Upper lobe of left lung (tissue), 4 donors: ENCODE measurements at regions not wholly inside any gene's neighbourhood (a gene's known extent, or its start where the extent isn't known, plus 50 kb on each side); places are given as distances from the start of the nearest gene placed in this dataset.

Experiments
- EP300 ChIP-seq, 4 donors: sonication (generic); formaldehyde crosslinking; IDR thresholded peaks; one replicate each; pipeline ENCODE4 v1.5.1; 2017; ENCODE audit warnings: antibody characterized with exemption in 4 of 4, control low read depth in 2 of 4
- POLR2A ChIP-seq, 4 donors: fragments of 450-650 bp; IDR thresholded peaks; one replicate each; pipeline ENCODE4 v1.5.1; 2016 to 2017; ENCODE audit warnings: antibody characterized with exemption in 4 of 4, mild to moderate bottlenecking in 2 of 4
- TF ChIP-seq, protein P1 (sequence below), 6 experiments: fragments of 450-650 bp in 4 of 6; fragments of 200-600 bp in 2 of 6; sonication (generic) in 2 of 6; IDR thresholded peaks; one replicate each; pipeline ENCODE4 v1.5.1; 2016 to 2019; ENCODE audit warnings: antibody characterized with exemption in 6 of 6

GRCh38 chr17:83175822-83176622, 96.6 kb downstream of the METRNL start:
- TF ChIP-seq, protein P1, sequence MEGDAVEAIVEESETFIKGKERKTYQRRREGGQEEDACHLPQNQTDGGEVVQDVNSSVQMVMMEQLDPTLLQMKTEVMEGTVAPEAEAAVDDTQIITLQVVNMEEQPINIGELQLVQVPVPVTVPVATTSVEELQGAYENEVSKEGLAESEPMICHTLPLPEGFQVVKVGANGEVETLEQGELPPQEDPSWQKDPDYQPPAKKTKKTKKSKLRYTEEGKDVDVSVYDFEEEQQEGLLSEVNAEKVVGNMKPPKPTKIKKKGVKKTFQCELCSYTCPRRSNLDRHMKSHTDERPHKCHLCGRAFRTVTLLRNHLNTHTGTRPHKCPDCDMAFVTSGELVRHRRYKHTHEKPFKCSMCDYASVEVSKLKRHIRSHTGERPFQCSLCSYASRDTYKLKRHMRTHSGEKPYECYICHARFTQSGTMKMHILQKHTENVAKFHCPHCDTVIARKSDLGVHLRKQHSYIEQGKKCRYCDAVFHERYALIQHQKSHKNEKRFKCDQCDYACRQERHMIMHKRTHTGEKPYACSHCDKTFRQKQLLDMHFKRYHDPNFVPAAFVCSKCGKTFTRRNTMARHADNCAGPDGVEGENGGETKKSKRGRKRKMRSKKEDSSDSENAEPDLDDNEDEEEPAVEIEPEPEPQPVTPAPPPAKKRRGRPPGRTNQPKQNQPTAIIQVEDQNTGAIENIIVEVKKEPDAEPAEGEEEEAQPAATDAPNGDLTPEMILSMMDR (IDR thresholded peaks at IDR 0.05) = no peak
- no peak for TF ChIP-seq POLR2A (IDR thresholded peaks at IDR 0.05)
- no peak for TF ChIP-seq EP300 (IDR thresholded peaks at IDR 0.05)
